ENCODE measurements at regions not wholly inside any gene's neighbourhood (a gene's known extent, or its start where the extent isn't known, plus 50 kb on each side); places are given as distances from the start of the nearest gene placed in this dataset.

DNA sequence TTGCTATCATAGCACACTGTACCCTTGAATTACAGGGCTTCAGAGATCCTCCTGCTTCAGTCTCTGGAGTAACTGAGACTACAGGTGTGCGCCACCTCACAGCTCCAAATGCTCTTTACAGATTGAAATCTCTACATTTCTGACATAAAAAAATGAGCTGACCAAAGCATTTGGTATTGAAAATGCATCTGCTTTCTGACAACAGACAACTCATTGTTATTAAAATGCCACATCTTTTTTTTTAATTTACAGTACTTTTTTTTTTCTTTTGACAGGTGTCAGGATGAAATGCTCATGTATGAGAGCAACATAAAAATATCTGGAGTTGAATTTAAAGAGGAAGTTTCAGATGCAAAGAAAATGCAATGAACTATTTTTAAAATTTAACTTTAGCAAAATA is 764.5 kb downstream of the TRAM1L1 start:
- TF ChIP-seq, protein P1, sequence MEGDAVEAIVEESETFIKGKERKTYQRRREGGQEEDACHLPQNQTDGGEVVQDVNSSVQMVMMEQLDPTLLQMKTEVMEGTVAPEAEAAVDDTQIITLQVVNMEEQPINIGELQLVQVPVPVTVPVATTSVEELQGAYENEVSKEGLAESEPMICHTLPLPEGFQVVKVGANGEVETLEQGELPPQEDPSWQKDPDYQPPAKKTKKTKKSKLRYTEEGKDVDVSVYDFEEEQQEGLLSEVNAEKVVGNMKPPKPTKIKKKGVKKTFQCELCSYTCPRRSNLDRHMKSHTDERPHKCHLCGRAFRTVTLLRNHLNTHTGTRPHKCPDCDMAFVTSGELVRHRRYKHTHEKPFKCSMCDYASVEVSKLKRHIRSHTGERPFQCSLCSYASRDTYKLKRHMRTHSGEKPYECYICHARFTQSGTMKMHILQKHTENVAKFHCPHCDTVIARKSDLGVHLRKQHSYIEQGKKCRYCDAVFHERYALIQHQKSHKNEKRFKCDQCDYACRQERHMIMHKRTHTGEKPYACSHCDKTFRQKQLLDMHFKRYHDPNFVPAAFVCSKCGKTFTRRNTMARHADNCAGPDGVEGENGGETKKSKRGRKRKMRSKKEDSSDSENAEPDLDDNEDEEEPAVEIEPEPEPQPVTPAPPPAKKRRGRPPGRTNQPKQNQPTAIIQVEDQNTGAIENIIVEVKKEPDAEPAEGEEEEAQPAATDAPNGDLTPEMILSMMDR (conservative IDR thresholded peaks at IDR 0.05; ENCODE audit: low read depth, low read length): no peak
- TF ChIP-seq RFX5 (IDR thresholded peaks at IDR 0.05; ENCODE audit: low read depth, low read length): no peak
- TF ChIP-seq RAD21 (IDR thresholded peaks at IDR 0.05; ENCODE audit: low read length): no peak
- TF ChIP-seq POLR2A (IDR thresholded peaks at IDR 0.05; ENCODE audit: low read depth, low read length): no peak
- TF ChIP-seq USF2 (IDR thresholded peaks at IDR 0.05; ENCODE audit: low read depth, low read length): no peak
- TF ChIP-seq NFE2L2 (IDR thresholded peaks at IDR 0.05; ENCODE audit: low read depth, low read length): no peak
- TF ChIP-seq FOS (IDR thresholded peaks at IDR 0.05; ENCODE audit: low read depth, low read length): no peak
- no peak for TF ChIP-seq ELK1 (IDR thresholded peaks at IDR 0.05; ENCODE audit: borderline replicate concordance, low read depth, low read length)
- TF ChIP-seq CEBPB (IDR thresholded peaks at IDR 0.05; ENCODE audit: low read depth, low read length): no peak
- TF ChIP-seq RCOR1 (IDR thresholded peaks at IDR 0.05; ENCODE audit: insufficient replicate concordance, low read length): no peak
- TF ChIP-seq MAZ (IDR thresholded peaks at IDR 0.05; ENCODE audit: borderline replicate concordance, low read depth, low read length): no peak
- TF ChIP-seq MAFK (IDR thresholded peaks at IDR 0.05; ENCODE audit: low read depth, low read length): no peak
- TF ChIP-seq CHD1 (IDR thresholded peaks at IDR 0.05; ENCODE audit: low read depth, low read length): no peak
- TF ChIP-seq BHLHE40 (IDR thresholded peaks at IDR 0.05; ENCODE audit: low read depth, low read length): no peak

Measured in IMR-90 (cell line).